HUES6 (cell line): ENCODE measurements at regions not wholly inside any gene's neighbourhood (a gene's known extent, or its start where the extent isn't known, plus 50 kb on each side); places are given as distances from the start of the nearest gene placed in this dataset.

Experiments used
- H3K27ac ChIP-seq: 2 replicates; pipeline ENCODE4 v1.7.0; 2013; ENCODE audit warnings: low read depth, mild to moderate bottlenecking, low read length, inconsistent platforms
- H3K27me3 ChIP-seq: 2 replicates; pipeline ENCODE4 v1.6.1; 2013; ENCODE audit warnings: low read length; ENCODE audit not compliant: control insufficient read depth, insufficient read depth
- H3K36me3 ChIP-seq: 2 replicates; pipeline ENCODE4 v1.6.1; 2013; ENCODE audit warnings: low read length; ENCODE audit not compliant: control insufficient read depth, insufficient read depth
- H3K4me1 ChIP-seq: 2 replicates; pipeline ENCODE4 v1.6.1; 2013; ENCODE audit warnings: low read length; ENCODE audit not compliant: control insufficient read depth, insufficient read depth
- H3K4me3 ChIP-seq: 2 replicates; pipeline ENCODE4 v1.5.1; 2013; ENCODE audit warnings: low read depth, low read length
- H3K9ac ChIP-seq: one replicate; pipeline ENCODE4 v1.6.1; 2013; ENCODE audit warnings: mild to moderate bottlenecking, low read length
- H3K9me3 ChIP-seq: 2 replicates; pipeline ENCODE4 v1.6.1; 2013; ENCODE audit warnings: low read depth, low read length; ENCODE audit not compliant: control insufficient read depth, insufficient read depth

- no peak overlapping the region for H3K9ac ChIP-seq
- H3K36me3 ChIP-seq: no peaks in the 10 kb centered on the region
- H3K4me1 ChIP-seq: peaks cover 6% of the 10 kb centered on the region; the same call in 1 of the 2 replicates
- H3K9me3 ChIP-seq: peaks cover 14% of the 10 kb centered on the region
- no peak overlapping the region for H3K27ac ChIP-seq
- no peak overlapping the region for H3K4me3 ChIP-seq
- H3K27me3 ChIP-seq: no peaks in the 10 kb centered on the region
Measured at GRCh38 chr12:107386569-107386968, 293.2 kb upstream of the CRY1 start.

- no peak overlapping the region for H3K4me3 ChIP-seq
- no peaks in the 10 kb centered on the region for H3K36me3 ChIP-seq
- peaks cover 6% of the 10 kb centered on the region; the same call in 1 of the 2 replicates for H3K4me1 ChIP-seq
Measured at GRCh38 chr12:107388263-107388662, 294.9 kb upstream of the CRY1 start.

GRCh38 chr12:107390414-107390813 is 295.2 kb upstream of the PWP1 start:
- Histone ChIP-seq H3K27me3 (no peaks in the 10 kb centered on the region), H3K4me1 (peaks cover 6% of the 10 kb centered on the region; the same call in 1 of the 2 replicates), H3K4me3 (no peak overlapping the region), H3K27ac (no peak overlapping the region), H3K9me3 (peaks cover 14% of the 10 kb centered on the region), H3K9ac (no peak overlapping the region), H3K36me3 (no peaks in the 10 kb centered on the region)

More at GRCh38 chr12:107388263-107388662, 294.9 kb upstream of the CRY1 start:
- H3K27me3 ChIP-seq: no peaks in the 10 kb centered on the region
- no peak overlapping the region for H3K9ac ChIP-seq
- H3K9me3 ChIP-seq: peaks cover 14% of the 10 kb centered on the region
- no peak overlapping the region for H3K27ac ChIP-seq

- Histone ChIP-seq H3K27me3 (no peaks in the 10 kb centered on the region), H3K9me3 (peaks cover 14% of the 10 kb centered on the region), H3K36me3 (no peaks in the 10 kb centered on the region), H3K9ac (no peak overlapping the region), H3K4me3 (no peak overlapping the region), H3K4me1 (peaks cover 6% of the 10 kb centered on the region; the same call in 1 of the 2 replicates), H3K27ac (no peak overlapping the region)
Measured at GRCh38 chr12:107393043-107393717, 292.4 kb upstream of the PWP1 start.

GRCh38 chr12:107394693-107395092 is 290.9 kb upstream of the PWP1 start:
- H3K9me3 ChIP-seq: peaks cover 6% of the 10 kb centered on the region
- no peak overlapping the region for H3K9ac ChIP-seq
- no peaks in the 10 kb centered on the region for H3K36me3 ChIP-seq
- H3K27me3 ChIP-seq: no peaks in the 10 kb centered on the region
- H3K27ac ChIP-seq: no peak overlapping the region
- peaks cover 12% of the 10 kb centered on the region; the same call in 1 of the 2 replicates for H3K4me1 ChIP-seq
- H3K4me3 ChIP-seq: no peak overlapping the region

GRCh38 chr12:107395817-107396216 is 289.8 kb upstream of the PWP1 start:
- H3K36me3 ChIP-seq: no peaks in the 10 kb centered on the region
- H3K4me1 ChIP-seq: peaks cover 12% of the 10 kb centered on the region; the same call in 1 of the 2 replicates
- no peaks in the 10 kb centered on the region for H3K9me3 ChIP-seq
- no peak overlapping the region for H3K4me3 ChIP-seq
- H3K9ac ChIP-seq: no peak overlapping the region
- H3K27ac ChIP-seq: no peak overlapping the region
- H3K27me3 ChIP-seq: no peaks in the 10 kb centered on the region

GRCh38 chr12:107396991-107397390 is 288.6 kb upstream of the PWP1 start:
- Histone ChIP-seq H3K27ac (no peak overlapping the region), H3K9ac (no peak overlapping the region), H3K36me3 (no peaks in the 10 kb centered on the region), H3K27me3 (no peaks in the 10 kb centered on the region), H3K4me3 (no peak overlapping the region), H3K9me3 (no peaks in the 10 kb centered on the region), H3K4me1 (peaks cover 12% of the 10 kb centered on the region; the same call in 1 of the 2 replicates)

- H3K4me3 ChIP-seq: no peak overlapping the region
- peaks cover 17% of the 10 kb centered on the region; the same call in 1 of the 2 replicates for H3K4me1 ChIP-seq
- H3K27me3 ChIP-seq: no peaks in the 10 kb centered on the region
- H3K9me3 ChIP-seq: no peaks in the 10 kb centered on the region
- no peak overlapping the region for H3K27ac ChIP-seq
- H3K9ac ChIP-seq: no peak overlapping the region
- H3K36me3 ChIP-seq: no peaks in the 10 kb centered on the region
Measured at GRCh38 chr12:107397890-107398500, 287.6 kb upstream of the PWP1 start.

- H3K27ac ChIP-seq: no peak overlapping the region
- no peak overlapping the region for H3K9ac ChIP-seq
Measured at GRCh38 chr12:107399046-107399445, 286.6 kb upstream of the PWP1 start.

GRCh38 chr12:107400686-107401447 is 284.7 kb upstream of the PWP1 start:
- no peaks in the 10 kb centered on the region for H3K27me3 ChIP-seq
- peaks cover 18% of the 10 kb centered on the region; the same call in 1 of the 2 replicates for H3K4me1 ChIP-seq
- H3K9ac ChIP-seq: no peak overlapping the region
- H3K9me3 ChIP-seq: no peaks in the 10 kb centered on the region
- H3K27ac ChIP-seq: no peak overlapping the region
- no peaks in the 10 kb centered on the region for H3K36me3 ChIP-seq
- no peak overlapping the region for H3K4me3 ChIP-seq

More at GRCh38 chr12:107399046-107399445, 286.6 kb upstream of the PWP1 start:
- H3K27me3 ChIP-seq: no peaks in the 10 kb centered on the region
- no peaks in the 10 kb centered on the region for H3K9me3 ChIP-seq
- no peaks in the 10 kb centered on the region for H3K36me3 ChIP-seq
- H3K4me1 ChIP-seq: peaks cover 18% of the 10 kb centered on the region; the same call in 1 of the 2 replicates
- no peak overlapping the region for H3K4me3 ChIP-seq
